ENCODE measurements at regions not wholly inside any gene's neighbourhood (a gene's known extent, or its start where the extent isn't known, plus 50 kb on each side); places are given as distances from the start of the nearest gene placed in this dataset.

GRCh38 chr6:167762259-167762962 is 64.3 kb upstream of the AFDN start:
- Histone ChIP-seq H3K4ac (ENCODE audit: low read depth, low read length) (no peak overlapping the region), H2AFZ (ENCODE audit: insufficient read depth, low read length, poor library complexity) (no peak overlapping the region), H4K8ac (ENCODE audit: low read depth, low read length) (no peak overlapping the region), H3K18ac (ENCODE audit: low read length) (no peak overlapping the region), H3K27me3 (ENCODE audit: insufficient read depth, low read length) (no peaks in the 10 kb centered on the region), H3K4me2 (ENCODE audit: low read length) (no peak overlapping the region), H2BK12ac (ENCODE audit: low read length) (no peak overlapping the region), H2BK5ac (ENCODE audit: low read depth, low read length, poor library complexity) (no peak overlapping the region), H4K12ac (ENCODE audit: low read depth, low read length) (no peak overlapping the region), H2AK5ac (ENCODE audit: low read length) (no peak overlapping the region), H3K36me3 (ENCODE audit: control insufficient read depth in 1 of 2, insufficient read depth in 2 of 2, low read length in 2 of 2) (no peaks in the 10 kb centered on the region), H3K79me2 (ENCODE audit: control insufficient read depth, insufficient read depth, low read length, poor library complexity) (no peaks in the 10 kb centered on the region), H4K91ac (ENCODE audit: low read depth, low read length) (no peak overlapping the region), H3K4me1 (ENCODE audit: control insufficient read depth in 1 of 2, insufficient read depth in 2 of 2, low read length in 2 of 2) (peaks cover 11 to 12% of the 10 kb centered on the region in 2 experiments), H3K14ac (ENCODE audit: low read length) (no peak overlapping the region), H3K79me1 (ENCODE audit: low read length) (no peaks in the 10 kb centered on the region), H3K23ac (ENCODE audit: low read length) (no peak overlapping the region), H3K27ac (ENCODE audit: low read depth, low read length) (no peak overlapping the region), H2BK120ac (ENCODE audit: insufficient read depth, low read length, poor library complexity) (no peak overlapping the region), H3K9me3 (ENCODE audit: insufficient read depth, low read depth, low read length) (peaks cover 3% of the 10 kb centered on the region), H3K9ac (ENCODE audit: low read length) (no peak overlapping the region), H3K4me3 (ENCODE audit: low read depth, low read length) (no peak overlapping the region)
- no CpG with 5 or more reads among the region's 9 CpGs for WGBS (ENCODE audit: extremely low coverage, insufficient coverage, insufficient read length)
- DNase-seq: no peak

- DNase-seq: no peak
- H2AK5ac ChIP-seq (ENCODE audit: low read length): no peak overlapping the region
- H3K4me1 ChIP-seq (ENCODE audit: control insufficient read depth in 1 of 2, insufficient read depth in 2 of 2, low read length in 2 of 2): peaks cover 10 to 11% of the 10 kb centered on the region in 2 experiments
- no peak overlapping the region for H2BK120ac ChIP-seq (ENCODE audit: insufficient read depth, low read length, poor library complexity)
- H3K27me3 ChIP-seq (ENCODE audit: insufficient read depth, low read length): no peaks in the 10 kb centered on the region
- H3K9ac ChIP-seq (ENCODE audit: low read length): no peak overlapping the region
- H3K4ac ChIP-seq (ENCODE audit: low read depth, low read length): no peak overlapping the region
- H4K12ac ChIP-seq (ENCODE audit: low read depth, low read length): no peak overlapping the region
- H2AFZ ChIP-seq (ENCODE audit: insufficient read depth, low read length, poor library complexity): no peak overlapping the region
- H2BK12ac ChIP-seq (ENCODE audit: low read length): no peak overlapping the region
- peaks cover 3% of the 10 kb centered on the region for H3K9me3 ChIP-seq (ENCODE audit: insufficient read depth, low read depth, low read length)
- H3K79me1 ChIP-seq (ENCODE audit: low read length): no peaks in the 10 kb centered on the region
- WGBS (ENCODE audit: extremely low coverage, insufficient coverage, insufficient read length): no CpG with 5 or more reads among the region's 11 CpGs
- no peak overlapping the region for H3K4me3 ChIP-seq (ENCODE audit: low read depth, low read length)
- H3K27ac ChIP-seq (ENCODE audit: low read depth, low read length): no peak overlapping the region
- H3K14ac ChIP-seq (ENCODE audit: low read length): no peak overlapping the region
- H3K4me2 ChIP-seq (ENCODE audit: low read length): no peak overlapping the region
- no peak overlapping the region for H3K23ac ChIP-seq (ENCODE audit: low read length)
- H3K18ac ChIP-seq (ENCODE audit: low read length): no peak overlapping the region
- no peak overlapping the region for H4K91ac ChIP-seq (ENCODE audit: low read depth, low read length)
- H3K36me3 ChIP-seq (ENCODE audit: control insufficient read depth in 1 of 2, insufficient read depth in 2 of 2, low read length in 2 of 2): no peaks in the 10 kb centered on the region
- no peaks in the 10 kb centered on the region for H3K79me2 ChIP-seq (ENCODE audit: control insufficient read depth, insufficient read depth, low read length, poor library complexity)
- no peak overlapping the region for H4K8ac ChIP-seq (ENCODE audit: low read depth, low read length)
- H2BK5ac ChIP-seq (ENCODE audit: low read depth, low read length, poor library complexity): no peak overlapping the region
Observed at GRCh38 chr6:167763056-167763944, 63.4 kb upstream of the AFDN start.

- Histone ChIP-seq H2BK5ac (ENCODE audit: low read depth, low read length, poor library complexity) (no peak overlapping the region), H2BK12ac (ENCODE audit: low read length) (no peak overlapping the region), H3K9ac (ENCODE audit: low read length) (no peak overlapping the region), H4K91ac (ENCODE audit: low read depth, low read length) (no peak overlapping the region), H3K23ac (ENCODE audit: low read length) (no peak overlapping the region), H3K9me3 (ENCODE audit: insufficient read depth, low read depth, low read length) (peaks cover 3% of the 10 kb centered on the region), H3K4ac (ENCODE audit: low read depth, low read length) (no peak overlapping the region), H3K4me1 (ENCODE audit: control insufficient read depth in 1 of 2, insufficient read depth in 2 of 2, low read length in 2 of 2) (peaks cover 10 to 14% of the 10 kb centered on the region in 2 experiments), H4K12ac (ENCODE audit: low read depth, low read length) (no peak overlapping the region), H3K27ac (ENCODE audit: low read depth, low read length) (no peak overlapping the region), H2AFZ (ENCODE audit: insufficient read depth, low read length, poor library complexity) (no peak overlapping the region), H2BK120ac (ENCODE audit: insufficient read depth, low read length, poor library complexity) (no peak overlapping the region), H4K8ac (ENCODE audit: low read depth, low read length) (no peak overlapping the region), H3K79me1 (ENCODE audit: low read length) (peaks cover 2% of the 10 kb centered on the region), H3K18ac (ENCODE audit: low read length) (no peak overlapping the region), H3K4me2 (ENCODE audit: low read length) (no peak overlapping the region), H2AK5ac (ENCODE audit: low read length) (no peak overlapping the region), H3K14ac (ENCODE audit: low read length) (no peak overlapping the region), H3K79me2 (ENCODE audit: control insufficient read depth, insufficient read depth, low read length, poor library complexity) (no peaks in the 10 kb centered on the region), H3K4me3 (ENCODE audit: low read depth, low read length) (no peak overlapping the region), H3K36me3 (ENCODE audit: control insufficient read depth in 1 of 2, insufficient read depth in 2 of 2, low read length in 2 of 2) (no peaks in the 10 kb centered on the region), H3K27me3 (ENCODE audit: insufficient read depth, low read length) (no peaks in the 10 kb centered on the region)
- no CpG with 5 or more reads among the region's 9 CpGs for WGBS (ENCODE audit: extremely low coverage, insufficient coverage, insufficient read length)
- no peak for DNase-seq
Observed at GRCh38 chr6:167764215-167764614, 62.5 kb upstream of the AFDN start.

GRCh38 chr6:167764713-167765479 is 61.8 kb upstream of the AFDN start:
- Histone ChIP-seq H3K27me3 (ENCODE audit: insufficient read depth, low read length) (no peaks in the 10 kb centered on the region), H2AK5ac (ENCODE audit: low read length) (no peak overlapping the region), H2BK120ac (ENCODE audit: insufficient read depth, low read length, poor library complexity) (no peak overlapping the region), H4K91ac (ENCODE audit: low read depth, low read length) (no peak overlapping the region), H3K14ac (ENCODE audit: low read length) (no peak overlapping the region), H3K9ac (ENCODE audit: low read length) (no peak overlapping the region), H3K18ac (ENCODE audit: low read length) (no peak overlapping the region), H2BK12ac (ENCODE audit: low read length) (no peak overlapping the region), H4K12ac (ENCODE audit: low read depth, low read length) (no peak overlapping the region), H3K79me2 (ENCODE audit: control insufficient read depth, insufficient read depth, low read length, poor library complexity) (no peaks in the 10 kb centered on the region), H3K4me1 (ENCODE audit: control insufficient read depth in 1 of 2, insufficient read depth in 2 of 2, low read length in 2 of 2) (peaks cover 15 to 18% of the 10 kb centered on the region in 2 experiments), H2AFZ (ENCODE audit: insufficient read depth, low read length, poor library complexity) (no peak overlapping the region), H3K9me3 (ENCODE audit: insufficient read depth, low read depth, low read length) (peaks cover 3% of the 10 kb centered on the region), H3K27ac (ENCODE audit: low read depth, low read length) (no peak overlapping the region), H3K4me2 (ENCODE audit: low read length) (no peak overlapping the region), H2BK5ac (ENCODE audit: low read depth, low read length, poor library complexity) (no peak overlapping the region), H3K23ac (ENCODE audit: low read length) (no peak overlapping the region), H3K36me3 (ENCODE audit: control insufficient read depth in 1 of 2, insufficient read depth in 2 of 2, low read length in 2 of 2) (no peaks in the 10 kb centered on the region), H3K79me1 (ENCODE audit: low read length) (peaks cover 2% of the 10 kb centered on the region), H4K8ac (ENCODE audit: low read depth, low read length) (no peak overlapping the region), H3K4ac (ENCODE audit: low read depth, low read length) (no peak overlapping the region), H3K4me3 (ENCODE audit: low read depth, low read length) (no peak overlapping the region)
- DNase-seq: no peak
- WGBS (ENCODE audit: extremely low coverage, insufficient coverage, insufficient read length): no CpG with 5 or more reads among the region's 15 CpGs
